GM23338 (cell line): ENCODE measurements at regions not wholly inside any gene's neighbourhood (a gene's known extent, or its start where the extent isn't known, plus 50 kb on each side); places are given as distances from the start of the nearest gene placed in this dataset.

Experiments
- ATAC-seq: fragments of 200-7000 bp; cut with Tn5 transposase; 3 replicates; pipeline ENCODE4 v1.9.1; 2020
- DNase-seq: peaks from one replicate; pipeline ENCODE4 v3.0.0-alpha.2; 2015; ENCODE audit warnings: low spot score
- H2AFZ ChIP-seq: fragments of 200-600 bp; sonication (generic); 2 replicates; pipeline ENCODE4 v1.8.0; 2016; ENCODE audit warnings: antibody characterized with exemption, mild to moderate bottlenecking, moderate library complexity
- H3F3A ChIP-seq: fragments of 200-600 bp; sonication (generic); replicated peaks from 2 replicates; pipeline ENCODE4 v1.8.0; 2017; ENCODE audit warnings: antibody characterized with exemption, mixed run types, low read depth
- H3K27ac ChIP-seq: fragments of 200-600 bp; sonication (generic); 2 replicates; pipeline ENCODE4 v1.6.1; 2016; ENCODE audit warnings: low read depth
- H3K27me3 ChIP-seq: fragments of 200-600 bp; sonication (generic); 2 replicates; pipeline ENCODE4 v1.8.0; 2016; ENCODE audit warnings: mild to moderate bottlenecking, mixed run types, moderate library complexity; ENCODE audit not compliant: insufficient read depth
- H3K36me3 ChIP-seq: fragments of 200-600 bp; sonication (generic); 2 replicates; pipeline ENCODE4 v1.8.0; 2016; ENCODE audit warnings: mild to moderate bottlenecking; ENCODE audit not compliant: insufficient read depth
- H3K4me1 ChIP-seq: fragments of 200-600 bp; sonication (generic); 2 replicates; pipeline ENCODE4 v1.8.0; 2016; ENCODE audit warnings: mild to moderate bottlenecking, moderate library complexity; ENCODE audit not compliant: insufficient read depth
- H3K4me2 ChIP-seq: fragments of 200-600 bp; sonication (generic); 2 replicates; pipeline ENCODE4 v1.7.1; 2017; ENCODE audit warnings: mixed run types
- H3K4me3 ChIP-seq: fragments of 200-600 bp; sonication (generic); 2 replicates; pipeline ENCODE4 v1.6.1; 2016; ENCODE audit warnings: mixed run types
- H3K79me2 ChIP-seq: fragments of 200-600 bp; sonication (generic); replicated peaks from 2 replicates; pipeline ENCODE4 v1.8.0; 2017; ENCODE audit warnings: mild to moderate bottlenecking; ENCODE audit not compliant: insufficient read depth
- H3K9me2 ChIP-seq: fragments of 200-600 bp; sonication (generic); 2 replicates; pipeline ENCODE4 v1.8.0; 2017; ENCODE audit not compliant: insufficient read depth
- H4K20me1 ChIP-seq: fragments of 200-600 bp; sonication (generic); replicated peaks from 2 replicates; pipeline ENCODE4 v1.8.0; 2017; ENCODE audit warnings: mild to moderate bottlenecking; ENCODE audit not compliant: insufficient read depth
- H3K27ac Mint-ChIP-seq: 2 replicates; pipeline ENCODE4 v1.8.0; 2020; ENCODE audit warnings: inconsistent platforms, mild to moderate bottlenecking, moderate library complexity, mixed read lengths
- H3K27me3 Mint-ChIP-seq: 3 replicates; pipeline ENCODE4 v1.8.0; 2022; ENCODE audit warnings: low read depth, mild to moderate bottlenecking, moderate library complexity, mixed read lengths, inconsistent platforms; ENCODE audit not compliant: insufficient read depth, poor library complexity
- H3K36me3 Mint-ChIP-seq: 3 replicates; pipeline ENCODE4 v1.8.0; 2021; ENCODE audit warnings: low read depth, mild to moderate bottlenecking, inconsistent platforms, moderate library complexity, mixed read lengths
- H3K4me1 Mint-ChIP-seq: 3 replicates; pipeline ENCODE4 v1.8.0; 2020; ENCODE audit warnings: mild to moderate bottlenecking, inconsistent platforms, mixed read lengths
- H3K4me3 Mint-ChIP-seq: 3 replicates; pipeline ENCODE4 v1.8.0; 2021; ENCODE audit warnings: moderate library complexity, mild to moderate bottlenecking, inconsistent platforms, mixed read lengths
- H3K9me3 Mint-ChIP-seq: 3 replicates; pipeline ENCODE4 v1.8.0; 2020; ENCODE audit warnings: moderate library complexity, mild to moderate bottlenecking, inconsistent platforms, mixed read lengths
- CTCF ChIP-seq, 2 experiments: fragments of 200-600 bp in 1 of 2; sonication (generic) in 1 of 2; conservative IDR thresholded peaks; 2 replicates each; pipeline versions ENCODE4 v1.5.1 to v1.6.1; 2016 to 2017; ENCODE audit warnings: antibody characterized with exemption in 2 of 2, low read depth in 2 of 2, mild to moderate bottlenecking in 2 of 2, moderate library complexity in 1 of 2
- NANOG ChIP-seq: IDR thresholded peaks from 2 replicates; pipeline ENCODE4 v1.6.1; 2016; ENCODE audit warnings: antibody characterized with exemption, borderline replicate concordance
- POLR2AphosphoS5 ChIP-seq: IDR thresholded peaks from 2 replicates; pipeline ENCODE4 v1.6.1; 2016; ENCODE audit warnings: antibody characterized with exemption, low read depth
- REST ChIP-seq: IDR thresholded peaks from one replicate; pipeline ENCODE4 v1.6.1; 2018; ENCODE audit warnings: antibody characterized with exemption; ENCODE audit not compliant: unreplicated experiment

- peaks cover 3% of the 10 kb centered on the region; the same call in 1 of the 3 replicates for H3K9me3 Mint-ChIP-seq
These were observed 414.2 kb downstream of the RMST start for GRCh38 chr12:97876780-97877179.

More at GRCh38 chr12:97876780-97877179, 414.2 kb downstream of the RMST start:
- TF ChIP-seq POLR2AphosphoS5 (no peak), CTCF (conservative IDR thresholded peaks at IDR 0.05; ENCODE audit: low read depth in 2 of 2) (no peak), REST (no peak), NANOG (no peak)
- Histone ChIP-seq H4K20me1 (no peaks in the 10 kb centered on the region), H3K27ac (no peak overlapping the region), H2AFZ (no peak overlapping the region), H3K36me3 (no peaks in the 10 kb centered on the region), H3K4me3 (no peak overlapping the region), H3K9me2 (peaks cover 5% of the 10 kb centered on the region; the same call in 1 of the 2 replicates), H3F3A (no peaks in the 10 kb centered on the region), H3K27me3 (no peaks in the 10 kb centered on the region), H3K79me2 (no peaks in the 10 kb centered on the region), H3K4me1 (0 out of 2 replicates have a peak, but pooled peaks cover 6% of the 10 kb centered on the region), H3K4me2 (no peak overlapping the region)
- H3K27ac Mint-ChIP-seq, result no peak overlapping the region
- no peak overlapping the region for H3K4me3 Mint-ChIP-seq
- ATAC-seq (no peak), DNase-seq (no peak)
- H3K36me3 Mint-ChIP-seq, result no peaks in the 10 kb centered on the region
- H3K27me3 Mint-ChIP-seq, result no peaks in the 10 kb centered on the region
- H3K4me1 Mint-ChIP-seq, result no peaks in the 10 kb centered on the region
